Anterior cingulate cortex (tissue), 58 donors: ENCODE measurements at regions not wholly inside any gene's neighbourhood (a gene's known extent, or its start where the extent isn't known, plus 50 kb on each side); places are given as distances from the start of the nearest gene placed in this dataset.

Source experiments
- DNase-seq, 58 donors: peaks; one replicate each; lab custom pipeline; 2025; lab: John Stamatoyannopoulos, UW

DNA sequence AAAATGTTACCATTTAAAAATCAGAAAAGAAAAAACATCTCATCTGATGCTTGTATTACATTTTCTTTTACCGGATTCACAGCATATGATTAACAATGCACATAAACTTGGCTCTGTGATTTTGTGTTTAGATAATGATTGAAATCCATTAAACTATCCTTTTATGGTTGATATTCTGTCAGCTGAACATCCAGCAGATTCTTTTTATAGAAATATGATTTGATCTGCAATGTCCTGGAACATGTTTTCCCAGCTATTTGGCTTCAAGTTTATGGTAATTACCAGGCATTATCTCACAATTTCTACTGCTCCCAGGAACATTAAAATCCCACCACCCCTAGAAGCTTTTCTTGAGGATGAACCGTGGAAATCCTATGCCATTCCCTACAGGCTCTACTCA lies 205.7 kb upstream of the TET2 start:
- no peak for DNase-seq

DNA sequence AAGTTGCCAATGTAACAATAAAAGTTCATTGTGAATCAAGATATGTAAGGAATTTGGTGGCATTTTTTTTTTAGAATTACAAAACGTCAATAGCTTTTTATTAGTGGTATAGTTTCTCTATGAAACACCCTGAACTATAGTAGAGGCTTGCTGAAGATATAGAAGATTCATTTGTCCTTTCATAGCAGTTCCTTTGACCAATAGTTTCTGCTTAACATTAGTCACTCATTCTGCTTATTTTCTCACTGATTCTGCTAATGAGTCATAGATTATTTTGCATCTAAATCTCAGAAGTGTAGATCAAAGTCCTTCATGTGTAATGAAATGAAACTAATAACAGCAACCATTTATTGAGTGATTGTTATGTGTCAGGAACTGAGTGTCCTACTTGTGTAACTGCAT lies 205.0 kb upstream of the TET2 start:
- DNase-seq = no peak

DNA sequence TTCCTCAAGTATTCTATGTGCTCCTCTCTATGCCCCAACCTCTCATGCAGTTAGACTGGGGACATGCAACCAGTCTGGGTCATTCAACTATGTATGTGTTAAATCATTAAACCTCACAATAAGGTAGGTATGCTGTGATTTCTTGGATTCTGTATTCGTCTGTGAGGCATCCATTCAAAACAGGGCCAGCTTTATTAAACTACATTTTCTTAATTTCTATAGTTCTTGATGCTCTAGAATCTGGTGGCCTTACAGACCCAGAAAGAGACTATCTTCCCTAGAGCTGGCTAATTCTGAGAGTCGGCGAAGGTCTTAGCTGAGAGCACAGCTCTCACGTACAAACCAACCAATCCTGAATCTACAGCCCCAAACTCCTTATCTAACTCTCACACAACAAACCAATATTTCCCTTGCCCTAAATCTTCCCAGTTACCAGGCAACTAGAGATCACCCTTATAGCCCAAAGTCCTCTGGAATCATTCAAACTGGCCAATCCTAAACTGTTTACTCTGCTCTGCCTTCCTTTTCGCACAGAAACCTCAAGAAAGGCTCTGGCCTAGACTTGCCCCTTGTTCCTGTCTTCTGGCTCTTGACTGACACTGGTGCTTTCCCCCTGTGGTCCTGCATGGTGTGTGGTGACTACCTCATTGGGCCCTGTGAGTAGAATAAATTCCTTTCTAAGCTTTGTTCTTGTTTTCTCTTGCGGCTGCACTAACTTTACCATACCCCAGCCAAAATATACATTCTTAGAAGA lies 203.5 kb upstream of the TET2 start:
- no peak for DNase-seq

DNA sequence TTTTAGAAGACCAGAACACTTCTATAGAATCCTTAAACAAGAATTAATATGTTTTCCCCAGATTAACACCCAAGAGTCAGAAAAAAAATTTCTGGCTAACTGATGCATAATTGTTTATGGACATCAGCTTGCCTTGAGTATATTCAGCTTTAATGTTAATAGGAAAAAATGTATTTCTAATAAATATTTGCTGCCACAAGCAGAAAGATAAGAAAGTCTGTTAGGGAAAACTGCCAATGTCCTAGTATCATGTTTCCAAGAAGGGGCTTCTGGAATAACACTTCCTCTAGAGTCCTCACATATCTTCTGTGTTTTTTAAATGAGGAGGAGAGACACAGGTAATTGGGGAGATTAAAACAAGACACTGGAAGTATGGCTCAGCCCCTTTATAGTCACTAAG lies 202.1 kb upstream of the TET2 start:
- no peak for DNase-seq

DNA sequence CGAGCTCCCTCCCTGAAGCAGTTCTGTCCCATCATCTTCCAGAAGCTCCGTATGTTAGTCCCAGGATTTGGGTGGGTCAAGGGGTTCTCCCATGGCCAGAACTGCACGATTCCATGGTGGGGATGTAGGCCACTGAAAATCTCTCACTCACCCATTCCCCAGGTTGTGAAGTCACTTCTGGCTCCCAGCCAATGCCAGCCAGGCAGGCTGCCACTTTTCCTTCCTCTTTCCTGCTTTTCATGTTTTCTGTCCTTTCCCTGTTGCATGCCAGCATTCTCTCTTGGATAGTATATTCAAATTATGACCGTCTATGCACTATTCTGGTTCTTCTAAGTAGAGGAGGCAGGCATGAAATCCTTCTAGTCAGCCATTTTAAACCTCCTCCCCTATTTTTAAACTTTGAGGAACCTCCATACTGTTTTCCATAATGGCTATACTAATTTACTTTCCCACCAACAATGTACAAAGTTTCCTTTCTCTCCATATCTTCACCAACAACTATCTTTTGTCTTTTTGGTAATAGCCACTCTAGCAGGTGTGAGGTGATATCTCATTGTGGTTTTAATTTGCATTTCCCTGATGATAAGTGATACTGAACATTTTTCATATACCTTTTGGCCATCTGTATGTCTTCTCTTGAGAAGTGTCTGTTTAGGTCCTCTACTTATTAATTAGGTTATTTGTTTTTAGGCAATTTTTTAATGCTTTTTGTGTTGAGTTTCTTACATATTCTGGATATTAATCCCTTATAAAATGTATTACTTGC lies 182.1 kb upstream of the TET2 start:
- no peak for DNase-seq

DNA sequence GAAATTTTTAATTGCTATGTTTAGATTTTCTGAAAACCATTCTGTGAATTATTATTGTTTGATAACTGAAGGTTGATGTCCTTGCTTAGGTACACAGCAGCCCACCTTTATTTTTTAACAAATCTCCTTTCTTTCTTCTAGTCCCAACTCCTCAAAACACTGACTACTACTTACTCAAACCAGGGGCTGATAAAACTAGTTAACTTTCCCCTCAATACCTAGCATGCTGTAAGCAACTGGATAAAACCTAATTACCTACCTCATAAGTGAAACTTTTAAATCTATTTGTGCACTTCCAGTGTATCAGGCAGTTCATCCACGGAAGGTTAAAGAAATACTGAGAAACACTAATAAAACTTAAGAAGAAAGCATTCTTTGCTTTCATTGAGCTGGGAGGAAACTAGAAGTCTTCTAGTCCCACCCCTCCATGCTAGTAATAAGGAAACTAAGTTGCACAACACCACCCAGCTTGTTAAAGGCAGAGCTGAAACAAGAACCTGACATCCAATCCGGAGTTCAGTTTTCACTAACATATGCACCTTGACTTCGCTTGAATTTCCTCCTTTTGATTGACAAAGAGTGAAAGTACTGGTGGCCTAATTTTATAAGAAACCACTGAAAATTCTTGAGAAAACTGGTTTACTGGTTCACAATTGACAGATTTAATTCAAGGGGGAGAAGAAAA lies 180.2 kb upstream of the TET2 start:
- peak in 2 of 58 donors; percentile 11 for DNase-seq

DNA sequence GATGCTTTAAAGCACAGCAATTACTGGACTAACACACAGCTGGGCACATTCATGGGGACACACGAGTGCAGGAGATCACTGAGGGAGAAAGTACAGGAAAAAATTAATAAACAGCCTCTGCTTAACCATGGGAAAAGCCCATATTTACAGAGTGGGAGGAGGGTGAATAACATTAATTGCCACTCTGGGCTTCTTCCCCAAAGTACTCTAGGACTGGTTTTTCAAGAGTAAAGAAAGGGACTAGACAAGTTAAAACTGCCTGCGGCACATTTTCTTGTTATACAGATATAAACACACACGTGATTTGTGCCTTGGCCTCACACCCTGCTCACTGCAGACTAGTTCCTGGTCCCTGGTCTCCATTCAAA lies 179.7 kb upstream of the TET2 start:
- DNase-seq = no peak

DNA sequence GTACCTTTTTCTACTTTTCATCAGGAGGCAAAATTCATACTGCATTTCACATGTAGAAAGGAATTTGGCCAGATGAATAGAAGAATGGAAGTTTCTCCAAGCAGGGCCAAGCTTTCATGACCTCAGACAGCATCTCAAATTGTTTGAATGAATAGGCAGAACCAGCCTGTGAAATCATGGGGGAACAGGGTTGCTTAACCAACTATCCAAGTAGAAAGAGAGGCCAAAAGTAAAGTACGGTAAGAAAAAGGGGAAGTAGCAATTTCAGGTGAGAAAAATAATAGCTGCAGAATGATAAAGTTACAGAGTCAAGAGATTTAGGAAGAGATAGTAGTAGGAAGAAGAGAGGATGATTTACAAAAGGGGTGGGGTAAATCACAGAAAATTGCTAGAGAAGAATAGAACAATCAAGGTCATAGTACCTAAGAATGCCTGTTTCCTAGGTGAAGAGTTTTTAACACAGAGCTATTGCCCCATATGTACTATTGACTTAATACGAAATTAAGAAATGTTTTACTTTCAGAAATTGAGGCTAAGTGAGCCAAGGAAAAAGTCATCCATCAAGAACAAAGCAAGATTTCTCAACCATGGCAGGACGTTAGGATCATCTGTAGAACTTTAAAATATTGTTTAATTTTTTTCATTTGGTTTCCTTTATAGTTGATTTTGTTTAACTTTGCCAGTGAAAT lies 177.1 kb upstream of the TET2 start:
- DNase-seq = no peak

DNA sequence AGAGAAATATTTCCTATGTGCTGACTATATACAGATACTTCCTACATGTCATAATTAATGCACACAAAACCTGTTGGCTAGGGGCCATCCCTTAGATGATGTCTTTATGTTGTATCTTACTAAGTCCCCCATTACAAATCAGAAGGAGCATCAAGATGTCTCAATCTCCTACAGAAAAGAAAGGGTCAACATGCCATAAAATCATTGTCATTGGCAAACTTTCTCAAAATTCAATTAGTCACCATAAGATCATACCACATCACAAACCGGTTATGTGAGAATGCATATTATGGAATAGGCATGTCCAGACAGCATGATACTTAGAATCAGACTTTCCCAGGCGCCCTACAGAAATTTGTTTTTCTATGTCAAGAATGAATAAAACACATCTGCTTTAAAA lies 175.2 kb upstream of the TET2 start:
- DNase-seq = no peak

DNA sequence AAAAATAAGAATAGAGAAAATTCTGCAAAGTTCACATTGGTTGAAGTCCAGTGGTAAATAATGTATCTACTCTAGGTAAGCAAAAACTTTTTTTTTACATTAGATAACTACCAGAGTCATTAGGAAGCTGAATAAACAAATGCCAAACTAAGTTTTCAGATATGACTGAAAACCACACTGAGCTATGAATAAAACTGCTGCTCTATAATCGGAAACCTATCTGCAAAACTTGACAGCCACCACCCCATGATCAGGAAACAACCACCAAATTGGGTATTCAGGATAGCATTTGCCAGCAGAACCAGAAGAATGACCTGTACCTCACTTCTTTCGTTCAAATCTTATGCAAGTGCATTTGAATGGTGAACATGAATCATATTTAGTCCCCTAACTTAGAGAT lies 173.0 kb upstream of the TET2 start:
- no peak for DNase-seq

DNA sequence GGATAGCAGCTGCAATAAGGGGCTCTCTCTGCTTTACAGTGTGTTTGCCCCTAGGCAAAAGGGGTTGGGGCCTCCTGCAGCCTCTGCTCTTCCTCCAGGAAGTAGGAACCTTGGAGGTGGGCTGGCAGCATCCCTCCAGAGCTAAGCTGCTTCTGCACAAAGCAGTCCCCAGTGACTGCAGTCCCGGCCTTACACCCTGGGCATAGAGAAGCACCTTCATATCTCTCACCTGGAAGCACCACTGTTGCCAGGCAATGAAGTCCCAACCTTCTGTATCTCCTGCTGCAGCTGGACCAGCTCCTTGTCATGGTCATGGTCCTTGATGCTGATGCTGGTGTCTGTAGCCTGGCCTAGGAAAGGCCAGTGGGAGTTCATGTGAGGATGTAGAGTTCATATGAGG lies 171.1 kb upstream of the TET2 start:
- no peak for DNase-seq

DNA sequence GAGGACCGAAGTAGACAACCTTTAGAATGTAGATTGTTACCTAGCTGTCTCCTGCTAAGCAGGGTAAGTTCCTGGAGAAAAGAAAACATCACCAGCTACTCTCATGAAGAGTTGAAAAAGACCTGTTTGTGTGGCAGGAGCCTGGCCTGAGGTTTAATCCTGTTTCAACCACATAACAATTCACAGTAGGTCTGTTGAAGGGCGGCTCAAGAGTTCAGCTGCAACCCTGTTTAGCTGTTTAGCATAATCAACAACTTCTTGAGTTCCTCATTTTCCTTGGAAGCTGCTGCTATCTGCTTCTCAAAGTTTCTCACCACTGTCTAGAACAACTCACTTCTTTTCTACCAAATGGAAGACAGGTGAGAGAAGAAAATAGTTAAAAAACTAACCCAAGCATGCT lies 170.4 kb upstream of the TET2 start:
- DNase-seq = no peak

DNA sequence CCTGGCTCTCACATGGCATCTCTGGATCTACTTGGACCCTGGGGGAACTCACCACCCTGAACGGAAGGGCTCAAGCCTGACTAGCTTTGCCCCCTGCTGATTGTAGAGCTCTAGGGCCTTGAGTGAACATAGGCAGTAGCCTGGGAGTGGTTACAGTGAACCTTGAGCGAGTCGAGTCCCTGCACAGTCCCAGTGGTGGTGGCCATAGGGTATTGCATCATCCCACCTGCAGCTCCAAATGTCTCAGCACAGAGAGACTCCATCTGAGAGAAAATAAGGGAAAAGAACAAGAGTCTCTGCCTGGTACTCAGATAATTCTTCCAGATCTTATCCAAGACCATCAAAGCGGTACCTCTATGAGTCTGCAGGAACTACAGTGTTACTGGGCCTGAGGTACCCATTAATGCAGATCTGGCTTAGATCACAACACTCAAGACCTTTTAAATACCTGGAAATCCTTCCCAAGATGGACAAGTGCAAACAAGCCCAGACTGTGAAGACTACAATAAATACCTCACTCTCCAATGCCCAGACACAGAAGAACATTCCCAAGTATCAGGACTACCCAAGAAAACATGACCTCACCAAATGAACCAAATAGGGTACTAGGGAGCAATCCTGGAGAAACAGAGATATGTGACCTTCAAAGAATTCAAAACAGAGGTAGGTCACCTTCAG lies 167.5 kb upstream of the TET2 start:
- DNase-seq = no peak

DNA sequence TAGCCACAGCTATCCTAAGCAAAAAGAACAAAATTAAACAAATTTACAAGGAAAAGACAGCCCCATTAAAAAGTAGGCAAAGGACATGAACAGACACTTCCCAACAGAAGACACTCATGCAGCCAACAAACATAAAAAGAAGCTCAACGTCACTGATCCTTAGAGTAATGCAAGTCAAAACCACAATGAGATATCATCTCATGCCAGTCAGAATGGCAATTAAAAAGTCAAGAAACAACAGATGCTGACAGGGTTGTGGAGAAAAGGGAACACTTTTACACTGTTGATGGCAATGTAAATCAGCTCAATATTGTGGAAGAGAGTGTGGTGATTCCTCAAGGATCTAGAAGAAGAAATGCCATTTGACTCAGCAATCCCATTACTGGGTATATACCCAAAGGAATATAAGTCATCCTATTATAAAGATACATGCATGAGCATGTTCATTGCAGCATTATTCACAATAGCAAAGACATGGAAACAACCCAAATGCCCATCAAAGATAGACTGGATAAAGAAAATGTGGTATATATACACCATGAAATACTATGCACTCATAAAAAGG lies 163.0 kb upstream of the TET2 start:
- no peak for DNase-seq

DNA sequence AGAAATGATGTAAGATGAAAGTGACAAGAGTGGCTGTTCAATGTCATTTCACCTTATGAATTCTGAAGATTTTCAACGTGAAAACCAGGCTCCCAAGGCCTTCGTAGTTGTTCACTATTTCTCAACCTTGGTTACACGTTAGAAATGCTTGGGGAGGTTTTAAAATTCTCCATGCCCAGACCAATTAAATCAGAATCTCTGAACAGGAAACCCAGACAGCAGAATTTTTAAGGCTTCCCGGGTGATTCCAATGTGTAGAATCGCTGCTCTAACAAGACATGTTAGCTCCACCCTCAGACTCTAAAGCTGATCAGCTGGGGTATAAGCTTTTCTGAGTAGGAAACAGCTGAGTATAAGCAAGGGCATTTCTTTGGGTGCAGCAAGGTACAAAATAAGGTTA lies 160.4 kb upstream of the TET2 start:
- DNase-seq = no peak

DNA sequence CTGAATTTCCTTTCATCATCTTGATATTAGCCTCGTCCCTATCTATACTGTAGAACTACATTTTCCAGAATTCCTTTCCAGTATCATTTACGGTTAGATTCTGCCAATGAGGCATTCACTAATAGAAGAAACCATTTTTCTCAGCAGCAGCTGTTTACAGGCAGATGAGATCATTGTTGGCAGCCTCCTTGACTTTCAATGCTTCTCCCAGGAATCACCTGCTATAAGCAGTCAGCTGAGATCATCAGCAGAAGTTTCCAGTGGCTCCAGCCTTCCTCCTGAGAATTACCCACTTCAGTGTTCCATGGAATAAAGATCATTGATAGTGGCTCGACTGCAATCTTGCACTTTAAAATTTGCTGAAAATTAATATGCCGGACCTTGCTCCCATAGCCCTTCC lies 157.3 kb upstream of the TET2 start:
- DNase-seq = no peak

DNA sequence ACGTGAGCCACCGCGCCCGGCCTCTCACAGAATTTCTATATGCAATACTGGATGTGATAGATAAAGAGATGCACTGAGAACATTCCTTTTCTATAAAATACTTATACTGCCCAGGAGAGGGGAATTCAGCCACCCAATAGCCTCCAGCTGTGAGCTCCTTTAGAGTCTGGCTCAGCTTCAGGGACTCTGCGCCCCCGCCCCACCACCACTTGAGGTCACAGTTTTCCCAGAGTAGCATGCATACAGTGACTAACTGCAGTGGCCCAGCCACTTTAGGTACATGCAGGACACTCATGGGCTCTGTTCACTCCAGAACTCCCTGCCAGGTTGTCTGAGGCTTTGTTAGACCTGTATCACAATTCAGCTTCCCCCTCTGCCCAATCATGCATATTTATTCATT lies 144.4 kb upstream of the TET2 start:
- no peak for DNase-seq

DNA sequence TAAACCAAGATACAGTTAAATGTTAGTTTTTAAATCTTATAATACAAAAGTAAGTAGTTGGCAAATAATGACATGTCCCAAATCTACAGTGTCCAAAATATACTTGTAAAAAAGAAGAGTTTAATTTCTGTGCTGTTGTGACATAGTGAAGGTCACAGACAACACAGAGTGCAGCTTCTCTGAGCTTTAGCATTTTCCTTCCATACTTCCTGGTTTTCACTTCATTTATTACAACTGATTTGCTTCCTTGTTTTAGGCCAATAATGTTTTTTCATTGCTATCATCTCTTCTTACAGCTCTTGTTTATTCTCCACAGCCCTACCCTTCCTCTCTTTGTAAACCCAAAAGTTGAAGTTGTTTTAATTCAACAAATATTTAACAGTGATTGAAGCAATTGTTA lies 132.4 kb upstream of the TET2 start:
- DNase-seq = no peak

DNA sequence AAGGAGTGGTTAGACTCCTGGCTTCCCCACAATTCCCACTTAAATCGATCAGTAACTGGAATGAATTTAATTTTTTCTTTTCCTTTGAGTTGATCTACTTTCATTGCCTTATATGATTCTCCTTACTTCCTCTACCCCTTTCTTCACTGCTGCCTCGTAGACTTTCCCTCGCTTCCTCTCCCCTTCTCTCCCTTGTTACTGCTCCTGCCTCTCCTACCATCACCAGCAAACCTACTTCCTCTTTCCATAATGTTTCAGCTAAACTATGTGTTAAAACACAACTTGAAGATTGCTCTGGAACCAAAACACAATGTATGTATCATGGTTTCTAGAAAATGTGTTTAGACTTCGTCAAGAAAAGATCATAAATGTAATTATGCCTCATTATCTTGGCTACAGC lies 132.0 kb upstream of the TET2 start:
- no peak for DNase-seq

DNA sequence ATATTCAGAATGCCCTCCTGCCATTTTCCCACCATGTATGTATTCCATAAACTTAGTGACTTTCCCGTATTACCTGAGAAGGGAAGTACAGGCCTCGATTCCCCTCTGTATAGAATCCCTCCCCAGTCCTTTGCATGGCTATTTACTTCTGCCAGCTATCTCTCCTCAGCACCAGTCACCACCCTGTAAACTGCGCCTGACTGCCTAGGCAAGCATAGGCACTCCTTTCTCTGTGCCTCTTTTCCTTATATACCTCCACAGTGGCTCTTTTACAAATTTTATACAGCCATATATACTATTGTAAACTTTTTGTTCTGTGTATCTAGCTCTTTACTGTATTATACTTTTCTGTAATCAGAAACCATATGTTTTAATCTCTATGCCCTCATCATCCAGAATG lies 130.9 kb upstream of the TET2 start:
- no peak for DNase-seq
